PC-9 (cell line): ENCODE measurements at regions not wholly inside any gene's neighbourhood (a gene's known extent, or its start where the extent isn't known, plus 50 kb on each side); places are given as distances from the start of the nearest gene placed in this dataset.

ENCODE experiments used
- BruUV-seq: library from RNA; stranded (reverse); fragments of 400-500 nt; replicated peaks from 2 replicates; lab custom pipeline; 2021; lab: Mats Ljungman, UMichigan
- CTCF ChIA-PET: fragments of 300-600 bp; sonication (Branson Sonifier 250); formaldehyde crosslinking; loops from one replicate; lab custom pipeline; 2022; ENCODE audit warnings: antibody characterized with exemption; lab: Charles Lee
- POLR2A ChIA-PET: fragments of 300-600 bp; sonication (Branson Sonifier 250); formaldehyde crosslinking; loops from one replicate; lab custom pipeline; 2022; ENCODE audit warnings: antibody characterized with exemption; ENCODE audit not compliant: unreplicated experiment; lab: Charles Lee
- DNase-seq, 2 experiments: peaks; one replicate each; pipeline versions ENCODE4 v3.0.0 to v3.0.0-alpha.2; 2015 to 2022; ENCODE audit warnings: mixed read lengths in 1 of 2
- H2AFZ ChIP-seq: fragments of 200-600 bp; sonication (generic); 2 replicates; pipeline ENCODE4 v1.8.1; 2017; ENCODE audit warnings: antibody characterized with exemption
- H3F3A ChIP-seq: fragments of 200-600 bp; sonication (generic); 2 replicates; pipeline ENCODE4 v1.8.1; 2017; ENCODE audit warnings: antibody characterized with exemption, mild to moderate bottlenecking, low read depth; ENCODE audit not compliant: insufficient read depth
- H3K27ac ChIP-seq: fragments of 200-600 bp; sonication (generic); 2 replicates; pipeline ENCODE4 v1.6.1; 2016; ENCODE audit warnings: mixed run types
- H3K27me3 ChIP-seq: fragments of 200-600 bp; sonication (generic); 2 replicates; pipeline ENCODE4 v1.6.1; 2016; ENCODE audit warnings: low read depth, mixed run types; ENCODE audit not compliant: insufficient read depth
- H3K36me3 ChIP-seq: fragments of 200-600 bp; sonication (generic); 2 replicates; pipeline ENCODE4 v1.6.1; 2016; ENCODE audit warnings: low read depth, mixed run types
- H3K4me1 ChIP-seq: fragments of 200-600 bp; sonication (generic); replicated peaks from 2 replicates; pipeline ENCODE4 v1.6.1; 2016; ENCODE audit warnings: mixed run types; ENCODE audit not compliant: insufficient read depth
- H3K4me2 ChIP-seq: fragments of 200-600 bp; sonication (generic); 2 replicates; pipeline ENCODE4 v1.6.1; 2017; ENCODE audit warnings: mixed run types
- H3K4me3 ChIP-seq: fragments of 200-600 bp; sonication (generic); 2 replicates; pipeline ENCODE4 v1.6.1; 2016; ENCODE audit warnings: mixed run types
- H3K79me2 ChIP-seq: fragments of 200-600 bp; sonication (generic); 2 replicates; pipeline ENCODE4 v1.6.1; 2017; ENCODE audit warnings: low read depth, mixed run types
- H3K9me2 ChIP-seq: fragments of 200-600 bp; sonication (generic); 2 replicates; pipeline ENCODE4 v1.8.1; 2017; ENCODE audit warnings: mild to moderate bottlenecking; ENCODE audit not compliant: insufficient read depth
- H3K9me3 ChIP-seq: fragments of 200-600 bp; sonication (generic); 2 replicates; pipeline ENCODE4 v1.8.1; 2016; ENCODE audit warnings: low read depth; ENCODE audit not compliant: insufficient read depth
- H4K20me1 ChIP-seq: fragments of 200-600 bp; sonication (generic); 2 replicates; pipeline ENCODE4 v1.8.1; 2017; ENCODE audit not compliant: insufficient read depth
- EZH2 ChIP-seq: fragments of 200-600 bp; sonication (generic); IDR thresholded peaks from 2 replicates; pipeline ENCODE4 v1.8.0; 2017; ENCODE audit warnings: antibody characterized with exemption, low read depth
- intact Hi-C: fragments of 100-400 bp; cut with micrococcal nuclease; formaldehyde crosslinking; loops from one replicate; pipeline ENCODE4 v1.10.0; 2022; ENCODE audit not compliant: unreplicated experiment
- TF ChIP-seq, protein P1 (sequence below): fragments of 200-600 bp; sonication (generic); conservative IDR thresholded peaks from 2 replicates; pipeline ENCODE4 v1.6.1; 2017; ENCODE audit warnings: mixed run types, antibody characterized with exemption, mild to moderate bottlenecking, moderate library complexity

DNA sequence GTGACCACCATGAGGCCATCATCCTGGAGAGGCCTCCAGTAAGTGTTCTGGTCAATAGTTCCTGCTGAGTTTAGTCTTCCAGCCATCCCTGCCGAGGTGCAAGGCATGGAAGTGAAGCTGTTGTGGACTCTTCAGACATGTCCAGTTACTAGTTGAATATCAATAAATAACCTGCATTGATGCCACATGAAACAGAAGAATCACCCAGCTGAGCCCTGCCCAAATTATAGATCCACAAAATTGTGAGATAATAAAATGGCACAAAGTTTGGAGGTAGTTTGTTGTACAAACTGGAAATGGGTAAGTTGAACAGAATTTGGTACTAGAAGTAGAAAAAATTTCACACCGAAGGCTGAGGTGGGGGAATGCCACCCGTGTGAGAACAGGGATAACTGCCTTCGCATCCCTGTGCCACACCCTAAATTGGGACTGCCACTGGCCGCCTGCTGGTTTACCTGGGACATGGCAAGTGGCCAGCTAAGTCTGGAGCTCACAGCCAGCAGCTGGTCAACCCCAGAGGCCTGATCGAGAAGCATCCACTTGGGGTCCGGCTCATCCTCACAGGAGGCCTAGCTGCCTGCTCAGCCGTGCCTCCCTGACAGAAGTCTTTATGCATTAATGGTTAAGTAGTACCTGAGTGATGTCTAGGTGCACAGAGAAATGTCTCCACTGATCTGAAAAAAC is 184.5 kb downstream of the SPRY1 start:
- H3K36me3 ChIP-seq: no peaks in the 10 kb centered on the region
- DNase-seq: no peak
- no peak overlapping the region for H3K27ac ChIP-seq
- no peaks in the 10 kb centered on the region for H3F3A ChIP-seq
- H3K9me3 ChIP-seq: peaks cover 17% of the 10 kb centered on the region
- ChIA-PET POLR2A (interaction anchor here (0.6 kb wide), 1 partner anchor 1071 kb away, joined by 5 read pairs; no protein-coding TSS in a partner anchor), CTCF (no interaction called here)
- TF ChIP-seq, protein P1, sequence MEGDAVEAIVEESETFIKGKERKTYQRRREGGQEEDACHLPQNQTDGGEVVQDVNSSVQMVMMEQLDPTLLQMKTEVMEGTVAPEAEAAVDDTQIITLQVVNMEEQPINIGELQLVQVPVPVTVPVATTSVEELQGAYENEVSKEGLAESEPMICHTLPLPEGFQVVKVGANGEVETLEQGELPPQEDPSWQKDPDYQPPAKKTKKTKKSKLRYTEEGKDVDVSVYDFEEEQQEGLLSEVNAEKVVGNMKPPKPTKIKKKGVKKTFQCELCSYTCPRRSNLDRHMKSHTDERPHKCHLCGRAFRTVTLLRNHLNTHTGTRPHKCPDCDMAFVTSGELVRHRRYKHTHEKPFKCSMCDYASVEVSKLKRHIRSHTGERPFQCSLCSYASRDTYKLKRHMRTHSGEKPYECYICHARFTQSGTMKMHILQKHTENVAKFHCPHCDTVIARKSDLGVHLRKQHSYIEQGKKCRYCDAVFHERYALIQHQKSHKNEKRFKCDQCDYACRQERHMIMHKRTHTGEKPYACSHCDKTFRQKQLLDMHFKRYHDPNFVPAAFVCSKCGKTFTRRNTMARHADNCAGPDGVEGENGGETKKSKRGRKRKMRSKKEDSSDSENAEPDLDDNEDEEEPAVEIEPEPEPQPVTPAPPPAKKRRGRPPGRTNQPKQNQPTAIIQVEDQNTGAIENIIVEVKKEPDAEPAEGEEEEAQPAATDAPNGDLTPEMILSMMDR: no peak
- no TSS peak for BruUV-seq
- intact Hi-C loops: no loop called here
- no peaks in the 10 kb centered on the region for H3K79me2 ChIP-seq
- no peak overlapping the region for H3K4me3 ChIP-seq
- H2AFZ ChIP-seq: no peak overlapping the region
- no peaks in the 10 kb centered on the region for H3K27me3 ChIP-seq
- H3K4me2 ChIP-seq: no peak overlapping the region
- no peaks in the 10 kb centered on the region for H3K4me1 ChIP-seq
- no peaks in the 10 kb centered on the region for H4K20me1 ChIP-seq
- no peaks in the 10 kb centered on the region for H3K9me2 ChIP-seq

- CTCF ChIA-PET: no interaction called here
Measured at GRCh38 chr4:123581802-123582201, 185.2 kb downstream of the SPRY1 start.

GRCh38 chr4:123583043-123583442 is 186.4 kb downstream of the SPRY1 start:
- Histone ChIP-seq H3K79me2 (no peaks in the 10 kb centered on the region), H3F3A (peaks cover 17% of the 10 kb centered on the region), H2AFZ (no peak overlapping the region), H3K9me2 (no peaks in the 10 kb centered on the region), H3K4me3 (no peak overlapping the region), H4K20me1 (no peaks in the 10 kb centered on the region), H3K4me1 (peaks cover 15% of the 10 kb centered on the region), H3K27ac (no peak overlapping the region), H3K4me2 (no peak overlapping the region), H3K36me3 (no peaks in the 10 kb centered on the region), H3K9me3 (peaks cover 16% of the 10 kb centered on the region), H3K27me3 (no peaks in the 10 kb centered on the region)
- intact Hi-C loops: no loop called here
- CTCF ChIA-PET: no interaction called here
- BruUV-seq: no TSS peak
- POLR2A ChIA-PET: no interaction called here
- TF ChIP-seq, protein P1: no peak
- no peak for TF ChIP-seq EZH2
- DNase-seq: no peak

More at GRCh38 chr4:123581802-123582201, 185.2 kb downstream of the SPRY1 start:
- POLR2A ChIA-PET: interaction anchor here (0.6 kb wide), 1 partner anchor 1070 kb away, joined by 5 read pairs; no protein-coding TSS in a partner anchor
- no peaks in the 10 kb centered on the region for H3K9me2 ChIP-seq
- no peaks in the 10 kb centered on the region for H3K79me2 ChIP-seq
- intact Hi-C loops: no loop called here
- no peak overlapping the region for H3K4me2 ChIP-seq
- no peak overlapping the region for H2AFZ ChIP-seq
- H3K4me1 ChIP-seq: peaks cover 3% of the 10 kb centered on the region; the same call in 1 of the 2 replicates
- H4K20me1 ChIP-seq: no peaks in the 10 kb centered on the region
- no peak overlapping the region for H3K4me3 ChIP-seq
- peaks cover 16% of the 10 kb centered on the region for H3K9me3 ChIP-seq
- TF ChIP-seq EZH2: no peak
- TF ChIP-seq, protein P1: no peak
- H3F3A ChIP-seq: peaks cover 5% of the 10 kb centered on the region; the same call in 1 of the 2 replicates
- no TSS peak for BruUV-seq
- no peak for DNase-seq
- no peaks in the 10 kb centered on the region for H3K36me3 ChIP-seq
- H3K27me3 ChIP-seq: no peaks in the 10 kb centered on the region
- H3K27ac ChIP-seq: no peak overlapping the region
